ENCODE measurements at regions not wholly inside any gene's neighbourhood (a gene's known extent, or its start where the extent isn't known, plus 50 kb on each side); places are given as distances from the start of the nearest gene placed in this dataset.

DNA sequence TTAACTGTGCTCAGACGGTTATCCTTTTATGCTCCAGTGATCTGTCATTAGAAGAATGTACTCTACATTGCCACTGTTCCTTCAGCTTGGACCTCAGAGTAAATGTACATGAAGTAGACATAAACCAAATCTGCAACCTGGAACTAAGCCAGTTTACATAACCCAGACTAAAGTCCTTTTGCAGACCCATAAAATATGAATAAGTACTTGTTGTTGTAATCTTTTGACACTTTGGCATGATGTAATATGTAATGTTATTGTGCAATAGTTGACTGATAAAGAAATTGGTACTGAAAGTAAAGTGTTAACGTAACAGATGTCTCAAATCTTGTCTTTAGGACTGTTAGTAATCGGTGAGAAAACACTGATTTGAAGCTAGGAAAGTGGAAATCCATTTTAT lies 115.8 kb upstream of the SORCS1 start:
- TF ChIP-seq, protein P1, sequence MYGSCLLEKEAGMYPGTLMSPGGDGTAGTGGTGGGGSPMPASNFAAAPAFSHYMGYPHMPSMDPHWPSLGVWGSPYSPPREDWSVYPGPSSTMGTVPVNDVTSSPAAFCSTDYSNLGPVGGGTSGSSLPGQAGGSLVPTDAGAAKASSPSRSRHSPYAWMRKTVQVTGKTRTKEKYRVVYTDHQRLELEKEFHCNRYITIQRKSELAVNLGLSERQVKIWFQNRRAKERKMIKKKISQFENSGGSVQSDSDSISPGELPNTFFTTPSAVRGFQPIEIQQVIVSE (CRISPR knock-in tag; IDR thresholded peaks at IDR 0.05; ENCODE audit: borderline replicate concordance), result no peak
- TF ChIP-seq, protein P2, sequence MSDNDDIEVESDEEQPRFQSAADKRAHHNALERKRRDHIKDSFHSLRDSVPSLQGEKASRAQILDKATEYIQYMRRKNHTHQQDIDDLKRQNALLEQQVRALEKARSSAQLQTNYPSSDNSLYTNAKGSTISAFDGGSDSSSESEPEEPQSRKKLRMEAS (CRISPR knock-in tag; IDR thresholded peaks at IDR 0.05), result no peak
- TF ChIP-seq, protein P3, sequence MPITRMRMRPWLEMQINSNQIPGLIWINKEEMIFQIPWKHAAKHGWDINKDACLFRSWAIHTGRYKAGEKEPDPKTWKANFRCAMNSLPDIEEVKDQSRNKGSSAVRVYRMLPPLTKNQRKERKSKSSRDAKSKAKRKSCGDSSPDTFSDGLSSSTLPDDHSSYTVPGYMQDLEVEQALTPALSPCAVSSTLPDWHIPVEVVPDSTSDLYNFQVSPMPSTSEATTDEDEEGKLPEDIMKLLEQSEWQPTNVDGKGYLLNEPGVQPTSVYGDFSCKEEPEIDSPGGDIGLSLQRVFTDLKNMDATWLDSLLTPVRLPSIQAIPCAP (CRISPR knock-in tag; IDR thresholded peaks at IDR 0.05), result no peak
- TF ChIP-seq, protein P4, sequence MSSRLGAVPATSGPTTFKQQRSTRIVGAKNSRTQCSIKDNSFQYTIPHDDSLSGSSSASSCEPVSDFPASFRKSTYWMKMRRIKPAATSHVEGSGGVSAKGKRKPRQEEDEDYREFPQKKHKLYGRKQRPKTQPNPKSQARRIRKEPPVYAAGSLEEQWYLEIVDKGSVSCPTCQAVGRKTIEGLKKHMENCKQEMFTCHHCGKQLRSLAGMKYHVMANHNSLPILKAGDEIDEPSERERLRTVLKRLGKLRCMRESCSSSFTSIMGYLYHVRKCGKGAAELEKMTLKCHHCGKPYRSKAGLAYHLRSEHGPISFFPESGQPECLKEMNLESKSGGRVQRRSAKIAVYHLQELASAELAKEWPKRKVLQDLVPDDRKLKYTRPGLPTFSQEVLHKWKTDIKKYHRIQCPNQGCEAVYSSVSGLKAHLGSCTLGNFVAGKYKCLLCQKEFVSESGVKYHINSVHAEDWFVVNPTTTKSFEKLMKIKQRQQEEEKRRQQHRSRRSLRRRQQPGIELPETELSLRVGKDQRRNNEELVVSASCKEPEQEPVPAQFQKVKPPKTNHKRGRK (CRISPR knock-in tag; IDR thresholded peaks at IDR 0.05; ENCODE audit: borderline replicate concordance), result no peak
- TF ChIP-seq ATF1 (CRISPR knock-in tag; IDR thresholded peaks at IDR 0.05), result no peak
- TF ChIP-seq TEAD1 (CRISPR knock-in tag; IDR thresholded peaks at IDR 0.05), result no peak
- TF ChIP-seq ZNF138 (CRISPR knock-in tag; conservative IDR thresholded peaks at IDR 0.05), result no peak
- no peak for TF ChIP-seq TEAD4 (CRISPR knock-in tag; IDR thresholded peaks at IDR 0.05)
- TF ChIP-seq MYBL2 (CRISPR knock-in tag; IDR thresholded peaks at IDR 0.05), result no peak
- TF ChIP-seq, protein P5, sequence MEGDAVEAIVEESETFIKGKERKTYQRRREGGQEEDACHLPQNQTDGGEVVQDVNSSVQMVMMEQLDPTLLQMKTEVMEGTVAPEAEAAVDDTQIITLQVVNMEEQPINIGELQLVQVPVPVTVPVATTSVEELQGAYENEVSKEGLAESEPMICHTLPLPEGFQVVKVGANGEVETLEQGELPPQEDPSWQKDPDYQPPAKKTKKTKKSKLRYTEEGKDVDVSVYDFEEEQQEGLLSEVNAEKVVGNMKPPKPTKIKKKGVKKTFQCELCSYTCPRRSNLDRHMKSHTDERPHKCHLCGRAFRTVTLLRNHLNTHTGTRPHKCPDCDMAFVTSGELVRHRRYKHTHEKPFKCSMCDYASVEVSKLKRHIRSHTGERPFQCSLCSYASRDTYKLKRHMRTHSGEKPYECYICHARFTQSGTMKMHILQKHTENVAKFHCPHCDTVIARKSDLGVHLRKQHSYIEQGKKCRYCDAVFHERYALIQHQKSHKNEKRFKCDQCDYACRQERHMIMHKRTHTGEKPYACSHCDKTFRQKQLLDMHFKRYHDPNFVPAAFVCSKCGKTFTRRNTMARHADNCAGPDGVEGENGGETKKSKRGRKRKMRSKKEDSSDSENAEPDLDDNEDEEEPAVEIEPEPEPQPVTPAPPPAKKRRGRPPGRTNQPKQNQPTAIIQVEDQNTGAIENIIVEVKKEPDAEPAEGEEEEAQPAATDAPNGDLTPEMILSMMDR (IDR thresholded peaks at IDR 0.05), result no peak
- TF ChIP-seq RORB (CRISPR knock-in tag; IDR thresholded peaks at IDR 0.05), result no peak
- TF ChIP-seq NFYB (CRISPR knock-in tag; conservative IDR thresholded peaks at IDR 0.05; ENCODE audit: low read depth), result no peak
- TF ChIP-seq, protein P6, sequence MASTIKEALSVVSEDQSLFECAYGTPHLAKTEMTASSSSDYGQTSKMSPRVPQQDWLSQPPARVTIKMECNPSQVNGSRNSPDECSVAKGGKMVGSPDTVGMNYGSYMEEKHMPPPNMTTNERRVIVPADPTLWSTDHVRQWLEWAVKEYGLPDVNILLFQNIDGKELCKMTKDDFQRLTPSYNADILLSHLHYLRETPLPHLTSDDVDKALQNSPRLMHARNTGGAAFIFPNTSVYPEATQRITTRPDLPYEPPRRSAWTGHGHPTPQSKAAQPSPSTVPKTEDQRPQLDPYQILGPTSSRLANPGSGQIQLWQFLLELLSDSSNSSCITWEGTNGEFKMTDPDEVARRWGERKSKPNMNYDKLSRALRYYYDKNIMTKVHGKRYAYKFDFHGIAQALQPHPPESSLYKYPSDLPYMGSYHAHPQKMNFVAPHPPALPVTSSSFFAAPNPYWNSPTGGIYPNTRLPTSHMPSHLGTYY (CRISPR knock-in tag; IDR thresholded peaks at IDR 0.05), result no peak
- no peak for TF ChIP-seq SP1 (CRISPR knock-in tag; conservative IDR thresholded peaks at IDR 0.05)
- no peak for TF ChIP-seq PRRX2 (CRISPR knock-in tag; IDR thresholded peaks at IDR 0.05)
- TF ChIP-seq NR1H2 (CRISPR knock-in tag; IDR thresholded peaks at IDR 0.05), result no peak
- H3K4me3 Mint-ChIP-seq, result no peak overlapping the region
- ATAC-seq (no peak), DNase-seq (ENCODE audit: low spot score) (no peak)
- peaks cover 14% of the 10 kb centered on the region for H3K36me3 Mint-ChIP-seq
- peaks cover 18% of the 10 kb centered on the region for H3K9me3 Mint-ChIP-seq
- H3K27me3 Mint-ChIP-seq (ENCODE audit: low read depth), result no peaks in the 10 kb centered on the region; the same call in 1 of the 2 replicates
- no peaks in the 10 kb centered on the region for H3K4me1 Mint-ChIP-seq
- POLR2A ChIA-PET, result no interaction called here
- CTCF ChIA-PET, result no interaction called here
- no peak overlapping the region for H3K27ac Mint-ChIP-seq

DNA sequence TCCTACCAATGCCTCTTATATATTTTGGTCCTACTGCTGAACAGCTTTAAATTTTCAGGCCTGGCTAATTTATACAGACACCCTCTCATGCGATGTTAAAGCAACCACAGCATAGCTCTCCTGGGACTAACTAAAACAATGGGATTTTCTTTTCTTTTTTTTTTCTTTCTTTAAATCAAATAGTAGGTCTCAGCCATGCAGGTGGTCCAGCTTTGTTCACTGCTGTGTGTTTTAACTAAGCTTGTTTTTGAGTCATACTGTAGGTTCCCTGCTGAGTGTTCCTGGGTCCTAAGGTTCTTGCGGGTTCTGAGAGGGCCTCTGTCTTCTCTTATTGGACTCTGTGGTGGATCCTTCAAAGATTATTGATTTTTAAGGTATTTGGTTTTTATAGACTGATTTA lies 113.1 kb upstream of the SORCS1 start:
- H3K4me3 Mint-ChIP-seq, result no peak overlapping the region
- CTCF ChIA-PET, result interaction anchor here (1.5 kb wide), 1 partner anchor 13 kb away, joined by 4 read pairs; no protein-coding TSS in a partner anchor
- H3K9me3 Mint-ChIP-seq, result peaks cover 9% of the 10 kb centered on the region
- no peaks in the 10 kb centered on the region for H3K4me1 Mint-ChIP-seq
- TF ChIP-seq ZNF317 (CRISPR knock-in tag; IDR thresholded peaks at IDR 0.05; ENCODE audit: borderline replicate concordance, low read depth), result no peak
- TF ChIP-seq PRRX2 (CRISPR knock-in tag; IDR thresholded peaks at IDR 0.05), result no peak
- no peak for TF ChIP-seq GABPB1 (CRISPR knock-in tag; IDR thresholded peaks at IDR 0.05)
- TF ChIP-seq, protein P7, sequence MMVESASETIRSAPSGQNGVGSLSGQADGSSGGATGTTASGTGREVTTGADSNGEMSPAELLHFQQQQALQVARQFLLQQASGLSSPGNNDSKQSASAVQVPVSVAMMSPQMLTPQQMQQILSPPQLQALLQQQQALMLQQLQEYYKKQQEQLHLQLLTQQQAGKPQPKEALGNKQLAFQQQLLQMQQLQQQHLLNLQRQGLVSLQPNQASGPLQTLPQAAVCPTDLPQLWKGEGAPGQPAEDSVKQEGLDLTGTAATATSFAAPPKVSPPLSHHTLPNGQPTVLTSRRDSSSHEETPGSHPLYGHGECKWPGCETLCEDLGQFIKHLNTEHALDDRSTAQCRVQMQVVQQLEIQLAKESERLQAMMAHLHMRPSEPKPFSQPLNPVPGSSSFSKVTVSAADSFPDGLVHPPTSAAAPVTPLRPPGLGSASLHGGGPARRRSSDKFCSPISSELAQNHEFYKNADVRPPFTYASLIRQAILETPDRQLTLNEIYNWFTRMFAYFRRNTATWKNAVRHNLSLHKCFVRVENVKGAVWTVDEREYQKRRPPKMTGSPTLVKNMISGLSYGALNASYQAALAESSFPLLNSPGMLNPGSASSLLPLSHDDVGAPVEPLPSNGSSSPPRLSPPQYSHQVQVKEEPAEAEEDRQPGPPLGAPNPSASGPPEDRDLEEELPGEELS (CRISPR knock-in tag; IDR thresholded peaks at IDR 0.05), result no peak
- no peaks in the 10 kb centered on the region; the same call in 1 of the 2 replicates for H3K27me3 Mint-ChIP-seq (ENCODE audit: low read depth)
- H3K36me3 Mint-ChIP-seq, result peaks cover 8% of the 10 kb centered on the region
- DNase-seq (ENCODE audit: low spot score) (no peak), ATAC-seq (no peak)
- POLR2A ChIA-PET, result interaction anchor here (0.5 kb wide), 1 partner anchor 54 kb away, joined by 3 read pairs; no protein-coding TSS in a partner anchor
- H3K27ac Mint-ChIP-seq, result no peak overlapping the region

All from WTC11 (cell line).